Prostate gland (tissue), 2 donors: ENCODE measurements at regions not wholly inside any gene's neighbourhood (a gene's known extent, or its start where the extent isn't known, plus 50 kb on each side); places are given as distances from the start of the nearest gene placed in this dataset.

Source experiments
- DNase-seq: peaks from one replicate; pipeline ENCODE4 v3.0.0-alpha.2; 2019; ENCODE audit warnings: low spot score
- H3K27ac ChIP-seq, 2 donors: fragments of 200-600 bp; sonication (generic); 2 replicates each; pipeline ENCODE4 v1.5.1; 2017 to 2019
- H3K27me3 ChIP-seq: fragments of 200-600 bp; sonication (generic); replicated peaks from 2 replicates; pipeline ENCODE4 v1.5.1; 2019; ENCODE audit not compliant: insufficient read depth
- H3K36me3 ChIP-seq, 2 donors: fragments of 200-600 bp; sonication (generic); 1 replicate in 1 of 2; 2 replicates in 1 of 2; pipeline versions ENCODE4 v1.5.1 to v1.8.1; 2017 to 2019
- H3K4me1 ChIP-seq: fragments of 200-600 bp; sonication (generic); replicated peaks from 2 replicates; pipeline ENCODE4 v1.5.1; 2019
- H3K4me3 ChIP-seq, 2 donors: fragments of 200-600 bp; sonication (generic); 2 replicates each; pipeline ENCODE4 v1.5.1; 2017 to 2019
- H3K9me3 ChIP-seq: fragments of 200-600 bp; sonication (generic); 2 replicates; pipeline ENCODE4 v1.5.1; 2017
- CTCF ChIP-seq, 4 experiments: fragments of 200-600 bp in 2 of 4; fragments of 450-650 bp in 2 of 4; sonication (generic) in 2 of 4; IDR thresholded peaks; 1 replicate in 3 of 4; 2 replicates in 1 of 4; pipeline ENCODE4 v1.5.1; 2016 to 2019; ENCODE audit warnings: antibody characterized with exemption in 4 of 4, mild to moderate bottlenecking in 2 of 4, moderate library complexity in 2 of 4
- POLR2A ChIP-seq: fragments of 450-650 bp; IDR thresholded peaks from one replicate; pipeline ENCODE4 v1.6.1; 2016; ENCODE audit warnings: antibody characterized with exemption, mild to moderate bottlenecking
- POLR2AphosphoS5 ChIP-seq: sonication (generic); formaldehyde crosslinking; IDR thresholded peaks from one replicate; pipeline ENCODE4 v1.6.1; 2017; ENCODE audit warnings: antibody characterized with exemption
- WGBS: methylation state at CpG from one replicate; pipeline ENCODE4 v1.1.5; 2018; 5-methylcytosine and 5-hydroxymethylcytosine counted together
- intact Hi-C: fragments of 100-400 bp; cut with DNase I; formaldehyde crosslinking; loops from one replicate; pipeline ENCODE4 v1.14.2; 2022

GRCh38 chr6:145532361-145532760 lies 203.0 kb downstream of the EPM2A start:
- H3K9me3 ChIP-seq: no peaks in the 10 kb centered on the region
- H3K27ac ChIP-seq: no peak overlapping the region
- H3K4me1 ChIP-seq: no peaks in the 10 kb centered on the region
- H3K27me3 ChIP-seq: no peaks in the 10 kb centered on the region
- intact Hi-C loops: no loop called here
- H3K4me3 ChIP-seq: no peak overlapping the region
- TF ChIP-seq POLR2AphosphoS5 (no peak), CTCF (IDR thresholded peaks at IDR 0.05) (no peak), POLR2A (no peak)
- H3K36me3 ChIP-seq: no peaks in the 10 kb centered on the region
- WGBS: 39% methylated on average over 4 of the region's 4 CpGs
- DNase-seq: no peak

- no peaks in the 10 kb centered on the region for H3K36me3 ChIP-seq
- TF ChIP-seq POLR2A (no peak), CTCF (IDR thresholded peaks at IDR 0.05) (no peak), POLR2AphosphoS5 (no peak)
- H3K9me3 ChIP-seq: no peaks in the 10 kb centered on the region
- H3K27ac ChIP-seq: no peak overlapping the region
- DNase-seq: no peak
- 66% methylated on average over 4 of the region's 4 CpGs for WGBS
- intact Hi-C loops: no loop called here
- no peak overlapping the region for H3K4me3 ChIP-seq
- no peaks in the 10 kb centered on the region for H3K27me3 ChIP-seq
- no peaks in the 10 kb centered on the region for H3K4me1 ChIP-seq
Measured at GRCh38 chr6:145534989-145535388, 200.3 kb downstream of the EPM2A start.

GRCh38 chr6:145538989-145539388 lies 196.3 kb downstream of the EPM2A start:
- no peaks in the 10 kb centered on the region for H3K9me3 ChIP-seq
- no peaks in the 10 kb centered on the region for H3K4me1 ChIP-seq
- intact Hi-C loops: no loop called here
- no peaks in the 10 kb centered on the region for H3K27me3 ChIP-seq
- H3K4me3 ChIP-seq: no peak overlapping the region
- no peaks in the 10 kb centered on the region for H3K36me3 ChIP-seq
- DNase-seq: no peak
- 88% methylated on average over 1 of the region's 1 CpG for WGBS
- TF ChIP-seq POLR2AphosphoS5: no peak
- no peak overlapping the region for H3K27ac ChIP-seq

GRCh38 chr6:145539831-145540230 lies 195.5 kb downstream of the EPM2A start:
- Histone ChIP-seq H3K27ac (no peak overlapping the region), H3K4me1 (no peaks in the 10 kb centered on the region), H3K27me3 (no peaks in the 10 kb centered on the region), H3K4me3 (no peak overlapping the region), H3K36me3 (no peaks in the 10 kb centered on the region), H3K9me3 (no peaks in the 10 kb centered on the region)
- DNase-seq: no peak
- intact Hi-C loops: no loop called here
- 91% methylated on average over 3 of the region's 3 CpGs for WGBS
- TF ChIP-seq POLR2AphosphoS5 (no peak), CTCF (IDR thresholded peaks at IDR 0.05) (no peak), POLR2A (no peak)

GRCh38 chr6:145540741-145541140 lies 194.6 kb downstream of the EPM2A start:
- Histone ChIP-seq H3K4me3 (no peak overlapping the region), H3K27me3 (no peaks in the 10 kb centered on the region), H3K9me3 (no peaks in the 10 kb centered on the region), H3K4me1 (no peaks in the 10 kb centered on the region), H3K36me3 (no peaks in the 10 kb centered on the region), H3K27ac (no peak overlapping the region)
- no peak for DNase-seq
- no peak for TF ChIP-seq POLR2A
- no peak for TF ChIP-seq CTCF (IDR thresholded peaks at IDR 0.05)
- TF ChIP-seq POLR2AphosphoS5: no peak
- intact Hi-C loops: no loop called here
- WGBS: 96% methylated on average over 2 of the region's 2 CpGs
